ENCODE measurements at regions not wholly inside any gene's neighbourhood (a gene's known extent, or its start where the extent isn't known, plus 50 kb on each side); places are given as distances from the start of the nearest gene placed in this dataset.
"Not testable (repeated sequence)": the region's sequence is repeated elsewhere in the genome, so short reads cannot be mapped to it uniquely, and the experiment has no call there.

DNA sequence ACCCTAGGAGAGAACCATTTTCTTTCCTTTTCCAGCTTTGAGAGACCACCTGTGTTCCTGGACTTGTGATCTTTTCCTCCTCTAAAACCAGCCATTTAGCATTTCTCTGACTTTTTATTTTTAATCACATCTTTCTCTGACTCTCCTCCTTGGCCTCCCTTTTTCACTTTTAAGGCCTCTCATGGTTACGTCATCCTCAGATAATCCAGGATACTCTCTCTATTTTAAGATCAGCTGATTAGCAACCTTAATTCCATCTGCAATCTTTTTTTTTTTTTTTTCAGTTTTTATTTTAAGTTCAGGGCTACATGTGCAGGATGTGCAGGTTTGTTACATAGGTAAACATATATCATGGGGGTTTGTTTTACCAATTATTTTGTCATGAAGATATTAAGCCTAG, 54.0 kb downstream of the RFPL4B start:
- H3K4me3 Mint-ChIP-seq, result no peak overlapping the region
- no peaks in the 10 kb centered on the region for H3K9me3 Mint-ChIP-seq
- no peaks in the 10 kb centered on the region for H3K27me3 Mint-ChIP-seq (ENCODE audit: low read depth)
- H3K4me1 Mint-ChIP-seq (ENCODE audit: low read depth), result no peaks in the 10 kb centered on the region
- no peak overlapping the region for H3K27ac Mint-ChIP-seq
- no peaks in the 10 kb centered on the region for H3K36me3 Mint-ChIP-seq (ENCODE audit: low read depth)

DNA sequence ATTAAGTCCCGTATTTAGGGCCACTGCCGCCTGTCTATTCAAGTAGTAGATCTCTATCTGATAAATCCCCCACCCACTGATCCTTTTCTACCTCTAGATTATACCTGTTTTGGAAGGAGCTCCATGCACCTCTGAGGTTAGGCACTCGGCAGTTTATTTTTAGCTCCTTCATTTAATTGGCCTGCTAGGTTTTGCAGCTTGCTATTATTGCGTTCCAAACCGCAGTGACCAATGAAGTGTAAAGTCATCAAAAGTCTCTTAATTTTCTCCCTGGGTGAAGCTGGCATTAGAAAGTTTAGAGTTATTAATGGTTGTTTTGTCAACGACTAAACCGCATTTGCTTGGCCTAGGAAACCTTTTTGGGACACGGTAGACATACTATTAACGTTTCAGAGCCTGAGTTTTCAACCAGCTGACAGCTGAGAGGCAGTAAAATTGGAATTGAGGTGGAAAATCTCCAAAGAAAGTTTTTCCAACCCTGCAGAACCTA, 60.0 kb downstream of the RFPL4B start:
- no peaks in the 10 kb centered on the region for H3K36me3 Mint-ChIP-seq (ENCODE audit: low read depth)
- no peak overlapping the region for H3K27ac Mint-ChIP-seq
- H3K4me1 Mint-ChIP-seq (ENCODE audit: low read depth), result no peaks in the 10 kb centered on the region
- no peaks in the 10 kb centered on the region for H3K9me3 Mint-ChIP-seq
- H3K27me3 Mint-ChIP-seq (ENCODE audit: low read depth), result no peaks in the 10 kb centered on the region
- no peak overlapping the region for H3K4me3 Mint-ChIP-seq

DNA sequence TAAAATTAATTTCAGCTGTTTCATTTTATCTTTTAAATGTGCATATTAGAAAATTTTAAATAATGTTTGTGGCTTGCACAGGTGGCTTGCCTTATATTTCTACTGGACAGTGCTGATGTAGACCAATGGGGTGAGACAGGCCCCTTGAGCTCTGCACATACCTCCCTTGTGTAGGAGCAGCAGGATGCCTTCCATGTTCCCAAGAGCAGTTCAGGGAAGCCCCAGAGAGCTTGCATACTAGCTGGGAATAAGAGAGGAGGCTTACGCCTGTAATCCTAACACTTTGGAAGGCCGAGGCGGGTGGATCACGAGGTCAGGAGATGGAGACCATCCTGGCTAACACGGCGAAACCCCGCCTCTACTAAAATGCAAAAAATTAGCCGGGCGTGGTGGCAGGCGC, 61.4 kb downstream of the RFPL4B start:
- H3K4me3 Mint-ChIP-seq, result no peak overlapping the region
- no peaks in the 10 kb centered on the region for H3K4me1 Mint-ChIP-seq (ENCODE audit: low read depth)
- no peak overlapping the region for H3K27ac Mint-ChIP-seq
- no peaks in the 10 kb centered on the region for H3K9me3 Mint-ChIP-seq
- H3K27me3 Mint-ChIP-seq (ENCODE audit: low read depth), result no peaks in the 10 kb centered on the region
- no peaks in the 10 kb centered on the region for H3K36me3 Mint-ChIP-seq (ENCODE audit: low read depth)

DNA sequence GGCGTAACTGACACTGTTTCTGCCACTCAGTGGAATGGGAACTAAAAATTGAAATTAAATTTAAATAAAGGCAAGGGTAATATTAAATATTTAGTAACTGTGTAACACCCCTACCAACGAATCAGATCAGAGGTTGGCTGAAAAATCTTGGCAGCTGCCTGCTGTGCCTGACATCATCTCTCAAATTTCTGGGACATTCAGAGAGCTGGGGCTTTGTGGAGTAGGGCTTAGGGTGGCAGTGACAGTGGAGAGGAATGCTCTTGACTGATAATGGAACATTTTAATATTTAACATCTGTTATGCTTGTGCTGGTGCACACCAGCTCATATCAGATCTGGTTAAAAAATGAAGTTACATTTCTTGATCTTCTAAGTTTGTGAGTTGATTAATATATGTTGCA, 62.2 kb downstream of the RFPL4B start:
- H3K9me3 Mint-ChIP-seq, result no peaks in the 10 kb centered on the region
- H3K36me3 Mint-ChIP-seq (ENCODE audit: low read depth), result no peaks in the 10 kb centered on the region
- no peak overlapping the region for H3K27ac Mint-ChIP-seq
- no peaks in the 10 kb centered on the region for H3K27me3 Mint-ChIP-seq (ENCODE audit: low read depth)
- no peak overlapping the region for H3K4me3 Mint-ChIP-seq
- H3K4me1 Mint-ChIP-seq (ENCODE audit: low read depth), result no peaks in the 10 kb centered on the region

DNA sequence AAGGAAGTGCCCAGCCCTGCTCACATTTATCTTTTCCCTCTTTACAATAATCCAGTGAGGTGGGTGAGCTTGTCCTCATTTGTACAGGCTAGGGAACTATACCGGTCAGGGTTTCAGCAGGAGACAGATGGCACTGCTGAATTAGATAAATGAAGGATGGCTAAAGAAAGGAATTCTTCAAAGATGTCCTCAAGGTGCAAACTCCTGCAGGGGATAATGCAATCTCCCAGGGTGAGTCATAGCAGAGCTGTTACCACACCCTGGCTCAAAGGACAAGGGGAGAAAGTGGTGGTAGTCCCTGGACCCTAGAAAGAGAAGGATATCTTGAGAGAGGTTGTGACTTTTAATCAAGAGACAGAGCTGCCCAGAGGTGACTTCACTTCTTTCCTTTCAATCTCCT, 66.7 kb downstream of the RFPL4B start:
- Mint-ChIP-seq H3K27me3 (ENCODE audit: low read depth) (no peaks in the 10 kb centered on the region), H3K4me3 (no peak overlapping the region), H3K4me1 (ENCODE audit: low read depth) (no peaks in the 10 kb centered on the region), H3K9me3 (no peaks in the 10 kb centered on the region), H3K27ac (no peak overlapping the region), H3K36me3 (ENCODE audit: low read depth) (no peaks in the 10 kb centered on the region)

- Mint-ChIP-seq H3K4me1 (ENCODE audit: low read depth) (no peaks in the 10 kb centered on the region), H3K27me3 (ENCODE audit: low read depth) (no peaks in the 10 kb centered on the region), H3K4me3 (no peak overlapping the region), H3K27ac (no peak overlapping the region), H3K36me3 (ENCODE audit: low read depth) (no peaks in the 10 kb centered on the region), H3K9me3 (no peaks in the 10 kb centered on the region)
These were observed 68.2 kb downstream of the RFPL4B start for GRCh38 chr6:112415366-112415765.

DNA sequence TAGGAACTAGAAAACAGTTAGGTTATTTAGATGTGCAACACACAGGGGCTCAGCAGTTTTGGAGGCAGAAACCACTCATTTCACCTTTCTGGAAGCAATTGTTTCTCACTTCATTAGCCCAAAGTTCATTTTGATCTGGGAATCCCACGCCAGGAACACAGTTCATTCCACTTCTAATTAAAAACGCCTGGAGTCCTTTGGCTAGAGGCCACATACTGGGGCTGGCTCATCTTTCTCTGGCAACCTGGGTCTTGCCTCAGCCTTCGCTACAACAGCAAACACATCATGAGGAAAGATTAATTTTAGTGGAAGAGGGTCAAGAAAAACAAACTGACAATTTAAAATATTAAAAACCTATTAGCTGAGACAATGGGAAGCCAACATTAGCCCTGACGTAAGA, 69.7 kb downstream of the RFPL4B start:
- Mint-ChIP-seq H3K4me1 (ENCODE audit: low read depth) (no peaks in the 10 kb centered on the region), H3K4me3 (no peak overlapping the region), H3K9me3 (no peaks in the 10 kb centered on the region), H3K27me3 (ENCODE audit: low read depth) (no peaks in the 10 kb centered on the region), H3K27ac (no peak overlapping the region), H3K36me3 (ENCODE audit: low read depth) (no peaks in the 10 kb centered on the region)

- not testable (repeated sequence) for H3K36me3 Mint-ChIP-seq (ENCODE audit: low read depth); H3K27me3 Mint-ChIP-seq (ENCODE audit: low read depth); H3K27ac Mint-ChIP-seq; H3K4me3 Mint-ChIP-seq; H3K4me1 Mint-ChIP-seq (ENCODE audit: low read depth); H3K9me3 Mint-ChIP-seq
These were observed 79.9 kb downstream of the RFPL4B start for GRCh38 chr6:112427011-112427410.

DNA sequence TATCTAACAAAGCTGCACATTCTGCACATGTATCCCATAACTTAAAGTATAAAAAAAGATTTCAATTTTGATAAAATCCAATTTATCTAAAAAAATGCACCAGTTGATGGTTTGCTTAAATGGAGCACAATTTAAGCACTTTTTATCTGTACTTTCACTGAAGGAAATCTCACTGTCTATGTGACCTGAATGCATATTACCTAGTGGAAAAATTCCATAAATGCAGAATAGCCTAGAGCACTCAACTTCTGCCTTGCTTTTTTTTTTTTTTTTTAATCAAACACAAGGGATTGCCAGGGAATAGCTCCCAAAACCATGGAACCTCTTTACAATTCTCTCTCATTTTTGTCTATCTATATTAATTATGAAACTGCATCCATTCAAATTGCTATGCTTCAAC, 80.4 kb downstream of the RFPL4B start:
- Mint-ChIP-seq H3K27ac (no peak overlapping the region), H3K36me3 (ENCODE audit: low read depth) (no peaks in the 10 kb centered on the region), H3K4me3 (no peak overlapping the region), H3K27me3 (ENCODE audit: low read depth) (no peaks in the 10 kb centered on the region), H3K9me3 (no peaks in the 10 kb centered on the region), H3K4me1 (ENCODE audit: low read depth) (no peaks in the 10 kb centered on the region)

- Mint-ChIP-seq H3K27ac (no peak overlapping the region), H3K9me3 (no peaks in the 10 kb centered on the region), H3K36me3 (ENCODE audit: low read depth) (no peaks in the 10 kb centered on the region), H3K4me3 (no peak overlapping the region), H3K27me3 (ENCODE audit: low read depth) (no peaks in the 10 kb centered on the region), H3K4me1 (ENCODE audit: low read depth) (no peaks in the 10 kb centered on the region)
These were observed 81.3 kb downstream of the RFPL4B start for GRCh38 chr6:112428477-112428876.

DNA sequence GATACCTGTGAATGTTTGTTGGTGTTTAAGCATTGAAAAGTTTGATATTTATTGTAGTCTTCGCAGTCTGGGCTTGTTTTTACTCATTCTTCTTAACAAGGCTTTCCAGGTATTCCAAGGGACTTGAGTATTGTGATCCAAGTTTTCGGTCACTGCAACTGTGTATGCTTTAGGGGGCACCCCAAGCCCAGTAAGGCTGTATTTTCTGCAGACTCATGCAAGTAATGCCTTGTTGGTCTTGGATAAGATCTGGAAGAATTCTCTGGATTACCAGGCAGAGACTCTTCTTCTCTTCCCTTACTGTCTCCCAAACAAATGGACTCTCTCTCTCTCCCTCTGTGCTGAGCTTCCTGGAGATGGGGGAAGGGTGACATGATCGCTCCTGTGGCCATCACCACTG, 82.1 kb downstream of the RFPL4B start:
- no peaks in the 10 kb centered on the region for H3K36me3 Mint-ChIP-seq (ENCODE audit: low read depth)
- H3K4me1 Mint-ChIP-seq (ENCODE audit: low read depth), result no peaks in the 10 kb centered on the region
- no peaks in the 10 kb centered on the region for H3K27me3 Mint-ChIP-seq (ENCODE audit: low read depth)
- no peak overlapping the region for H3K4me3 Mint-ChIP-seq
- no peaks in the 10 kb centered on the region for H3K9me3 Mint-ChIP-seq
- no peak overlapping the region for H3K27ac Mint-ChIP-seq

DNA sequence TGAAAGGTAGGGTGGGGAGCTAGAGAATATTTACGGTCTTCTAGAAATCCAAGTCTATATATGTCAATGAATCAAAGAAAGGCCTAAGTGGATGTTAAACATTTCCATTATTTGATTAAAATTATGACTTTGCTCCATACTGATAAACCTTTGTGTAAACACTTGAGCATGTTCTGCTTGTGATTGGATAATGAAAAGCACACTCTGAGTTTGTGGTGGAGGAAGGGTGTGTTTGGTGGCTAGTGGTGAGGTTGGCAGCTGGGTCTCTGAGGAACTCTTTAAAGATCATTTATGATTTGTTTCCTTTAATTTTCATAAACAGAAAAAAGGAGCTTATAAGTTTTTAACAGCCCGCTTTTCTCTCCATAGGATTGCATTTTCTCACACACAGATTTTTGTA, 84.7 kb downstream of the RFPL4B start:
- no peaks in the 10 kb centered on the region for H3K27me3 Mint-ChIP-seq (ENCODE audit: low read depth)

DNA sequence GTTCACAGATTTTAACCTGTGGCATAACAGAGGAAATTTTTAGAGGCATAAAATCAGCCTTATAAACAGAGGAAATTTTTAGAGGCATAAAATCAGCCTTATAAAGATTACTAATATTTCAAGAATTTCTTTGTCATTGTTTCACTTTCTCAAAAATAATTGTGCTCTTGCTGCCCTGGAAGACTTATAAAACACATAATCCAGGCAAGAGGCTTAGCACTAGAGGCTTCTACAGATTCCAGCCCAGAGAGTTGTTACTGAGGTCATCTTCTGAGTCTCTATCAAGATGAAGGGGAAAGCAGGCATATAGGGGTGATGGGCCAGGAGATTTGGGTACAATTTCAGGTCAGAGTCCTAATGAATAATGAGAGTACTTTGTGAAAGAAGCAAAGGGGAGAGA, 85.7 kb downstream of the RFPL4B start:
- Mint-ChIP-seq H3K4me1 (ENCODE audit: low read depth) (no peaks in the 10 kb centered on the region), H3K4me3 (no peak overlapping the region), H3K27me3 (ENCODE audit: low read depth) (no peaks in the 10 kb centered on the region), H3K36me3 (ENCODE audit: low read depth) (no peaks in the 10 kb centered on the region), H3K27ac (no peak overlapping the region), H3K9me3 (no peaks in the 10 kb centered on the region)

More for the DNA sequence above, 84.7 kb downstream of the RFPL4B start:
- Mint-ChIP-seq H3K27ac (no peak overlapping the region), H3K9me3 (no peaks in the 10 kb centered on the region), H3K4me1 (ENCODE audit: low read depth) (no peaks in the 10 kb centered on the region), H3K36me3 (ENCODE audit: low read depth) (no peaks in the 10 kb centered on the region), H3K4me3 (no peak overlapping the region)

DNA sequence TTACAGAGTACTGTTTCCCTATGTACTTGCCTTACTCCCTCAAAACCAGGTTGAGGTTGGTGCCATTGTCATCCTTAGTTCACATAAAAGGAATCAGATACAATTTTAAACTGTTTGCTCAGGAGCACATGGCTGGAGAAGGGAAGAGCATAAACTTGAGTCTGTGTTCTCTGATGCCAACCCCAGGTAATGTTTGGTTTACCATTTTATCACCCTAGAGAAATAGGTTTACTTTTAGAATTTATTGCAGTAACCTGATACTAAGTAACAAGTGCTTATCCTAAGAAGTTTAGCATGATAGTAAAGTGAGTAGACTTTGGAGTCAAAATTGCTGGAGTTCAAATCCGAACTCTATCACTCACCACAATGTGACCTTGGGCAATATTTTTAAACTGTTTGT, 86.3 kb downstream of the RFPL4B start:
- Mint-ChIP-seq H3K4me3 (no peak overlapping the region), H3K4me1 (ENCODE audit: low read depth) (no peaks in the 10 kb centered on the region), H3K27ac (no peak overlapping the region), H3K9me3 (no peaks in the 10 kb centered on the region), H3K36me3 (ENCODE audit: low read depth) (no peaks in the 10 kb centered on the region), H3K27me3 (ENCODE audit: low read depth) (no peaks in the 10 kb centered on the region)

DNA sequence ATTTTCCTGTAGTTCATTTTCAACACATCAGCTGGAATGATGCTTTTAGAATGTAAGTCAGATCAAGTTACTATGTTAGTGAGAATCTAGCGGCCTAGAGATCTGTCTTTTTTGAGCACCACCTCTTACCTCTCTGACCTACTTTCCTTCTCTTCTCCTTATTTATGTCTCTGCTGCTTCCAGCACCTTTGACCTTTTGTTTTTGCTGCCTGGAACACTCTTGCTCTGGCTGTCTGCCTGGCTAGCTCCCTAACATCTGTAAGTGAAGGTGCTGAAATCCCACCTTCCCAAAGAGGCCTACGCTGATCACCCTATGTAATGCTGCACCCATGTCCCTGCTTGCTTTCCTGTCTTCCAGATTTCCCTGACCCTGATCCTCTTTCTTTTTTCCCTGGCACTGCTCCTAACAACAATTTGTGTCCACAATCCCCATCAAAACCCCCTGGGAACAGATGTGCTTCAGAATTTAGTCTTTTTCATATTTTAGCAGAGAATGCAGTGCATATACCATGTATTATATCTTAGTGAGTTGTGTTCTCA, 87.8 kb downstream of the RFPL4B start:
- H3K4me1 Mint-ChIP-seq (ENCODE audit: low read depth), result no peaks in the 10 kb centered on the region
- no peaks in the 10 kb centered on the region for H3K27me3 Mint-ChIP-seq (ENCODE audit: low read depth)
- H3K9me3 Mint-ChIP-seq, result no peaks in the 10 kb centered on the region
- H3K36me3 Mint-ChIP-seq (ENCODE audit: low read depth), result no peaks in the 10 kb centered on the region
- no peak overlapping the region for H3K27ac Mint-ChIP-seq
- no peak overlapping the region for H3K4me3 Mint-ChIP-seq

DNA sequence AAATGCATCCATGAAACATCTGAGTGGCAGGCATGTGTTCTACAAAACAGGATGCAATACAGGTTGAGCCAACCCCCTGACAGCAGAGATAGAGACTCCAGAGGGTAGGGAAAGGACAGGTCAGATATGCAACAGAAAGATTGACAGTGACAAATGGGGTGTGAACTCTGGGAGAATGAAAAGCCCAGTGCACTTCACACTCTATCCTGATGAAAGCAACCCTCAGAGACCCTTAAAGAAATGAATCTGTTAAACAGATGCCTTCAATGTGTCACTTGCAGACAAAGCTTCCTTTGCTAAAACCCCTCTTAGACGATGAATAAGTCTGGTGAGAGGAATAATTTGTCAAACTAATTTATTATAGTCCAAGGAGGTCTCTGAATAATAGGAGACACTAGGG, 89.9 kb downstream of the RFPL4B start:
- Mint-ChIP-seq H3K9me3 (no peaks in the 10 kb centered on the region), H3K27me3 (ENCODE audit: low read depth) (no peaks in the 10 kb centered on the region), H3K4me1 (ENCODE audit: low read depth) (no peaks in the 10 kb centered on the region), H3K27ac (no peak overlapping the region), H3K4me3 (no peak overlapping the region), H3K36me3 (ENCODE audit: low read depth) (no peaks in the 10 kb centered on the region)

All from T-helper 1 cell treated with Interleukin-12 subunit alpha and Interleukin-12 subunit beta and Interleukin-4 antibody, amounts not matched to agents 30 μg/mL and 1 μg/mL, for 36 hours (primary cell).